MM.1S (cell line): ENCODE measurements at regions not wholly inside any gene's neighbourhood (a gene's known extent, or its start where the extent isn't known, plus 50 kb on each side); places are given as distances from the start of the nearest gene placed in this dataset.

ENCODE experiments used
- CTCF ChIP-seq: fragments of 300-600 bp; sonication (generic); IDR thresholded peaks from 2 replicates; pipeline ENCODE4 v1.5.1; 2016; ENCODE audit warnings: antibody characterized with exemption, low read length, mixed read lengths
- EZH2 ChIP-seq: fragments of 300-600 bp; sonication (generic); optimal IDR thresholded peaks from 2 replicates; pipeline ENCODE3; 2017; ENCODE audit warnings: low read depth, mild to moderate bottlenecking, antibody characterized with exemption, low read length, mixed read lengths

GRCh38 chr10:131004276-131004675 lies 307.2 kb downstream of the TCERG1L start:
- TF ChIP-seq EZH2 (no peak), CTCF (no peak)
